Endothelial cell of umbilical vein (primary cell): ENCODE measurements at regions not wholly inside any gene's neighbourhood (a gene's known extent, or its start where the extent isn't known, plus 50 kb on each side); places are given as distances from the start of the nearest gene placed in this dataset.

Experiments used
- CTCF ChIP-seq, 2 donors: IDR thresholded peaks; 1 replicate in 1 of 2; 2 replicates in 1 of 2; pipeline ENCODE4 v1.5.1; 2011; ENCODE audit warnings: low read length in 2 of 2, mild to moderate bottlenecking in 2 of 2, moderate library complexity in 2 of 2, control low read depth in 1 of 2, inconsistent platforms in 1 of 2, low read depth in 1 of 2; ENCODE audit not compliant: insufficient read depth in 1 of 2; ENCODE audit errors: extremely low read depth in 1 of 2
- EZH2 ChIP-seq: IDR thresholded peaks from 2 replicates; pipeline ENCODE4 v1.6.1; 2012; ENCODE audit warnings: borderline replicate concordance, low read depth, mild to moderate bottlenecking, moderate library complexity, low read length, inconsistent platforms; ENCODE audit not compliant: severe bottlenecking
- JUN ChIP-seq: IDR thresholded peaks from 2 replicates; pipeline ENCODE4 v1.6.1; 2011; ENCODE audit warnings: borderline replicate concordance, low read depth; ENCODE audit not compliant: insufficient read length, insufficient read depth
- MAX ChIP-seq: IDR thresholded peaks from 2 replicates; pipeline ENCODE4 v1.6.1; 2011; ENCODE audit not compliant: insufficient read depth, insufficient read length
- MYC ChIP-seq: IDR thresholded peaks from one replicate; pipeline ENCODE4 v1.6.1; 2011; ENCODE audit warnings: mild to moderate bottlenecking, low read depth, low read length
- POLR2A ChIP-seq: IDR thresholded peaks from 2 replicates; pipeline ENCODE4 v1.6.1; 2012; ENCODE audit warnings: low read depth, mild to moderate bottlenecking, control low read depth, low read length
- POLR2AphosphoS5 ChIP-seq: IDR thresholded peaks from 2 replicates; pipeline ENCODE4 v1.6.1; 2012; ENCODE audit warnings: low read depth, mild to moderate bottlenecking, control low read depth, low read length, moderate library complexity; ENCODE audit not compliant: insufficient read depth

- TF ChIP-seq EZH2 (no peak), POLR2A (no peak), POLR2AphosphoS5 (no peak), CTCF (IDR thresholded peaks at IDR 0.05; ENCODE audit: extremely low read depth in 1 of 2, insufficient read depth in 1 of 2, low read depth in 1 of 2, low read length in 2 of 2) (no peak), JUN (no peak), MAX (no peak), MYC (no peak)
Observed at GRCh38 chr6:30009113-30009512, 52.0 kb upstream of the POLR1H start.
